ENCODE measurements at regions not wholly inside any gene's neighbourhood (a gene's known extent, or its start where the extent isn't known, plus 50 kb on each side); places are given as distances from the start of the nearest gene placed in this dataset.

- DNase-seq = peak; percentile 29 to 64 (median 37)
- Histone ChIP-seq H3K27me3 (ENCODE audit: control insufficient read depth, insufficient read depth) (no peaks in the 10 kb centered on the region), H3K4me3 (ENCODE audit: low read length) (no peak overlapping the region)
These were observed 260.8 kb downstream of the RASSF9 start for GRCh38 chr12:85575120-85576096.

GRCh38 chr12:85580562-85581168 lies 255.5 kb downstream of the RASSF9 start:
- peak; percentile 43 to 87 for ATAC-seq
- no peak overlapping the region for H3K27ac ChIP-seq (ENCODE audit: low read length)
- 44% methylated on average over 3 of the region's 3 CpGs for WGBS
- H3K27me3 ChIP-seq (ENCODE audit: control insufficient read depth, insufficient read depth) = no peaks in the 10 kb centered on the region
- H3K4me3 ChIP-seq (ENCODE audit: low read length) = no peak overlapping the region
- DNase-seq = peak in 2 of 3 donors; percentile 27 to 34
- H3K9me3 ChIP-seq (ENCODE audit: control insufficient read depth, low read length) = no peaks in the 10 kb centered on the region
- intact Hi-C loops (cut with DNase I) = no loop called here
- H3K4me1 ChIP-seq (ENCODE audit: control insufficient read depth, insufficient read depth, low read length) = no peaks in the 10 kb centered on the region

More at GRCh38 chr12:85575120-85576096, 260.8 kb downstream of the RASSF9 start:
- WGBS = 50% methylated on average over 7 of the region's 7 CpGs
- Histone ChIP-seq H3K9me3 (ENCODE audit: control insufficient read depth, low read length) (no peaks in the 10 kb centered on the region), H3K27ac (ENCODE audit: low read length) (no peak overlapping the region), H3K4me1 (ENCODE audit: control insufficient read depth, insufficient read depth, low read length) (no peaks in the 10 kb centered on the region)
- peak; percentile 69 to 87 for ATAC-seq
- intact Hi-C loops (cut with DNase I) = loop anchor here (5.0 to 10.0 kb wide), 2 partner anchors 289 to 292 kb away; no protein-coding TSS in a partner anchor

- 92% methylated on average over 3 of the region's 3 CpGs for WGBS
- Histone ChIP-seq H3K4me1 (ENCODE audit: control insufficient read depth, insufficient read depth, low read length) (no peaks in the 10 kb centered on the region), H3K9me3 (ENCODE audit: control insufficient read depth, low read length) (no peaks in the 10 kb centered on the region), H3K27ac (ENCODE audit: low read length) (no peak overlapping the region), H3K4me3 (ENCODE audit: low read length) (no peak overlapping the region), H3K27me3 (ENCODE audit: control insufficient read depth, insufficient read depth) (no peaks in the 10 kb centered on the region)
- DNase-seq (no peak), ATAC-seq (no peak)
- intact Hi-C loops (cut with DNase I) = no loop called here
These were observed 249.1 kb downstream of the RASSF9 start for GRCh38 chr12:85587158-85587557.

- Histone ChIP-seq H3K27me3 (ENCODE audit: control insufficient read depth, insufficient read depth) (no peaks in the 10 kb centered on the region), H3K9me3 (ENCODE audit: control insufficient read depth, low read length) (no peaks in the 10 kb centered on the region), H3K4me3 (ENCODE audit: low read length) (no peak overlapping the region), H3K27ac (ENCODE audit: low read length) (no peak overlapping the region), H3K4me1 (ENCODE audit: control insufficient read depth, insufficient read depth, low read length) (no peaks in the 10 kb centered on the region)
- WGBS = 66% methylated on average over 2 of the region's 2 CpGs
- DNase-seq (no peak), ATAC-seq (no peak)
- intact Hi-C loops (cut with DNase I) = no loop called here
These were observed 248.0 kb downstream of the RASSF9 start for GRCh38 chr12:85588221-85588620.

- Histone ChIP-seq H3K4me3 (ENCODE audit: low read length) (no peak overlapping the region), H3K9me3 (ENCODE audit: control insufficient read depth, low read length) (no peaks in the 10 kb centered on the region), H3K4me1 (ENCODE audit: control insufficient read depth, insufficient read depth, low read length) (no peaks in the 10 kb centered on the region), H3K27me3 (ENCODE audit: control insufficient read depth, insufficient read depth) (no peaks in the 10 kb centered on the region), H3K27ac (ENCODE audit: low read length) (no peak overlapping the region)
- no peak for ATAC-seq
- DNase-seq = no peak
- 70% methylated on average over 2 of the region's 2 CpGs for WGBS
- intact Hi-C loops (cut with DNase I) = no loop called here
These were observed 235.4 kb downstream of the RASSF9 start for GRCh38 chr12:85600841-85601240.

GRCh38 chr12:85603556-85603955 lies 232.7 kb downstream of the RASSF9 start:
- no peaks in the 10 kb centered on the region for H3K27me3 ChIP-seq (ENCODE audit: control insufficient read depth, insufficient read depth)
- WGBS = 40% methylated on average over 2 of the region's 2 CpGs
- H3K27ac ChIP-seq (ENCODE audit: low read length) = no peak overlapping the region
- H3K4me3 ChIP-seq (ENCODE audit: low read length) = no peak overlapping the region
- H3K4me1 ChIP-seq (ENCODE audit: control insufficient read depth, insufficient read depth, low read length) = no peaks in the 10 kb centered on the region
- ATAC-seq (no peak), DNase-seq (no peak)
- H3K9me3 ChIP-seq (ENCODE audit: control insufficient read depth, low read length) = no peaks in the 10 kb centered on the region
- intact Hi-C loops (cut with DNase I) = no loop called here

GRCh38 chr12:85606455-85606854 lies 229.8 kb downstream of the RASSF9 start:
- H3K4me1 ChIP-seq (ENCODE audit: control insufficient read depth, insufficient read depth, low read length) = no peaks in the 10 kb centered on the region
- H3K9me3 ChIP-seq (ENCODE audit: control insufficient read depth, low read length) = no peaks in the 10 kb centered on the region
- intact Hi-C loops (cut with DNase I) = no loop called here
- H3K4me3 ChIP-seq (ENCODE audit: low read length) = no peak overlapping the region
- H3K27me3 ChIP-seq (ENCODE audit: control insufficient read depth, insufficient read depth) = no peaks in the 10 kb centered on the region
- no peak for DNase-seq
- no peak overlapping the region for H3K27ac ChIP-seq (ENCODE audit: low read length)
- WGBS = 82% methylated on average over 2 of the region's 2 CpGs
- ATAC-seq = no peak

GRCh38 chr12:85609778-85610177 lies 226.4 kb downstream of the RASSF9 start:
- Histone ChIP-seq H3K4me1 (ENCODE audit: control insufficient read depth, insufficient read depth, low read length) (no peaks in the 10 kb centered on the region), H3K27me3 (ENCODE audit: control insufficient read depth, insufficient read depth) (no peaks in the 10 kb centered on the region), H3K9me3 (ENCODE audit: control insufficient read depth, low read length) (no peaks in the 10 kb centered on the region), H3K27ac (ENCODE audit: low read length) (no peak overlapping the region), H3K4me3 (ENCODE audit: low read length) (no peak overlapping the region)
- intact Hi-C loops (cut with DNase I) = no loop called here
- WGBS = 76% methylated on average over 2 of the region's 2 CpGs
- ATAC-seq = no peak
- DNase-seq = no peak

GRCh38 chr12:85610194-85610593 lies 226.0 kb downstream of the RASSF9 start:
- ATAC-seq (no peak), DNase-seq (no peak)
- intact Hi-C loops (cut with DNase I) = no loop called here
- no peaks in the 10 kb centered on the region for H3K9me3 ChIP-seq (ENCODE audit: control insufficient read depth, low read length)
- no peak overlapping the region for H3K27ac ChIP-seq (ENCODE audit: low read length)
- 90% methylated on average over 4 of the region's 4 CpGs for WGBS
- no peaks in the 10 kb centered on the region for H3K27me3 ChIP-seq (ENCODE audit: control insufficient read depth, insufficient read depth)
- H3K4me3 ChIP-seq (ENCODE audit: low read length) = no peak overlapping the region
- H3K4me1 ChIP-seq (ENCODE audit: control insufficient read depth, insufficient read depth, low read length) = no peaks in the 10 kb centered on the region

- intact Hi-C loops (cut with DNase I) = no loop called here
- no peak overlapping the region for H3K27ac ChIP-seq (ENCODE audit: low read length)
- DNase-seq = no peak
- no peak overlapping the region for H3K4me3 ChIP-seq (ENCODE audit: low read length)
- 59% methylated on average over 2 of the region's 2 CpGs for WGBS
- no peaks in the 10 kb centered on the region for H3K9me3 ChIP-seq (ENCODE audit: control insufficient read depth, low read length)
- no peak for ATAC-seq
- H3K27me3 ChIP-seq (ENCODE audit: control insufficient read depth, insufficient read depth) = no peaks in the 10 kb centered on the region
- H3K4me1 ChIP-seq (ENCODE audit: control insufficient read depth, insufficient read depth, low read length) = no peaks in the 10 kb centered on the region
These were observed 220.0 kb downstream of the RASSF9 start for GRCh38 chr12:85616201-85616600.

GRCh38 chr12:85617307-85618091 lies 218.7 kb downstream of the RASSF9 start:
- no peak for ATAC-seq
- WGBS = 63% methylated on average over 3 of the region's 3 CpGs
- intact Hi-C loops (cut with DNase I) = no loop called here

More at GRCh38 chr12:85617307-85618091, 218.7 kb downstream of the RASSF9 start:
- Histone ChIP-seq H3K9me3 (ENCODE audit: control insufficient read depth, low read length) (no peaks in the 10 kb centered on the region), H3K27ac (ENCODE audit: low read length) (no peak overlapping the region), H3K27me3 (ENCODE audit: control insufficient read depth, insufficient read depth) (no peaks in the 10 kb centered on the region), H3K4me3 (ENCODE audit: low read length) (no peak overlapping the region), H3K4me1 (ENCODE audit: control insufficient read depth, insufficient read depth, low read length) (no peaks in the 10 kb centered on the region)
- DNase-seq = no peak

Measured in right cardiac atrium (tissue), 5 donors.